ENCODE measurements at regions not wholly inside any gene's neighbourhood (a gene's known extent, or its start where the extent isn't known, plus 50 kb on each side); places are given as distances from the start of the nearest gene placed in this dataset.
A peak's percentile ranks its signal among the peaks of the same experiment; 100 is the strongest.

- DNase-seq = no peak
Measured at GRCh38 chr3:105923140-105923539, 54.3 kb upstream of the CBLB start.

DNA sequence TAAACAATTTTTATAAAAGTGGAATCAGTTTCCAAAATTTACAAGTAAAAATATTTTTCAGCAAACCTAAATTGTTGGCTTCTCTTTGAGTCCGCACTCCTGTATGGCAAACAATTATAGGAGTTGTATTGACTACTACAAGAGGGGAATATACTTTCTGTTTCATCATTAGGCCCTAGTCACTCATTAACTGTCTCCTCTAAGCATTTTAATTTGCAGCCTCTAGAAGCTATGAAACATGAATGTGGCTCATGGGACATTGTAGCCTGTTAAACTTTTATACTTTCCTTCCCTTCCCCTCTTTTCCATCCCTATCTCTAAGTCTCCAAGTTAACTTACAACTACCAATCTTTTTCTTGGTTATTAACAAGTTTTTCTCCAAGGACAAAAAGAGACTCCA is 58.9 kb upstream of the CBLB start:
- no peak for DNase-seq

- no peak for DNase-seq
Measured at GRCh38 chr3:105930733-105931132, 61.9 kb upstream of the CBLB start.

- no peak for DNase-seq
Measured at GRCh38 chr3:105931500-105931899, 62.7 kb upstream of the CBLB start.

DNA sequence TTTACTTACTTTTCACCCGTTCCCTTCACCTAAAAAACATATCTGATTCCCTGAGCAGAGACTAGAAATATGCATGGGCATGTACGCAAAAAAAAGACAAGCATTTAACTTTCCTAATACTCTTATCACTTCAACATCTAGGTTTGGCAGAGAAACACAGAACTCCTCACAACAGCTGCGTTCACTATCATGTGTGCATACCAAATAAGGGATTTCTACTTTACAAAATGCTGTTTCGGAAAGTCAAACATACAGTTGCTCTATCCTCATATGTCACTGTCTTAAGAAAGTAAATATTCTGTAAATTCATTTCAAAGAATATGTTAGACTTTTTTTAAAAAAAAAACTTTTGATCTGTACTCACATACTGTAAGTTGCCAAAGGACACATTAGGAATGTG is 65.1 kb upstream of the CBLB start:
- no peak for DNase-seq

- peak; percentile 22 for DNase-seq
Measured at GRCh38 chr3:105938101-105938500, 69.3 kb upstream of the CBLB start.

DNA sequence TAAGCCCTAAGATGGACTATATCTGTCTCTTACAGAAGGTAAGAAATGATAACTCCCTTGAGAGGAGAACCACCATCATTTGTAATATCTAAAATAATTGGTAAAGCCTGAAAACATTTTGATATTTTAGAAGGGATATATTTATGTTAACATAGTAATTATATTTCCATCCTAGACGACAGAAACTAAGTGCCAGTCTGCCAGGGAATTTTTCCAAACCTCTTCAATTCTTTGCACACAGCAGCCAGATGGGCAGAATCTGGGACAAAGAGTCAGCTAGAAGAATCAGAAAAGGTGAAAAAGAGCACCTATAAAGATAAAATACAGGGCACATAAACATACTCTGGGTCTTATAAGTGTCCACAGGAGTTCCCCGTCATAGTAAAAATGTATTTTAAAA is 70.0 kb upstream of the CBLB start:
- no peak for DNase-seq

DNA sequence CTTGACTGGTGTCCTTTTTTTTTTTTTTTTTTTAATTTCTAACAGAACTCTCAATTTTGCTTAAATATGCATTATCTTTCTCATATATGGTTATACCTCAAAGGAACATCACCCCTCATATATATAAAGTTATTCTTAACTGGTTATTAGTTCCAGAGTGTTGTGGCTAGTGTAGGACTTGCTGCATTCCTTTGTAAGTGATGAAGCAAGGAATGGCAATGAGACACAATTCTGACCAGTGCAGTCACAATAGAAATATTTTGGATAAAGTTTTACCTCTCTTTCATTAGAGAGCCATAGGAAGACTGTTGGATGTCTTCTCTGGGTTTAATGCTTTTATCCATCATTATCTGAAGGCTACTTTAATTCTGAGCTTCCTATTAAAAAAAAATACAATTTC is 75.5 kb upstream of the CBLB start:
- DNase-seq = no peak

DNA sequence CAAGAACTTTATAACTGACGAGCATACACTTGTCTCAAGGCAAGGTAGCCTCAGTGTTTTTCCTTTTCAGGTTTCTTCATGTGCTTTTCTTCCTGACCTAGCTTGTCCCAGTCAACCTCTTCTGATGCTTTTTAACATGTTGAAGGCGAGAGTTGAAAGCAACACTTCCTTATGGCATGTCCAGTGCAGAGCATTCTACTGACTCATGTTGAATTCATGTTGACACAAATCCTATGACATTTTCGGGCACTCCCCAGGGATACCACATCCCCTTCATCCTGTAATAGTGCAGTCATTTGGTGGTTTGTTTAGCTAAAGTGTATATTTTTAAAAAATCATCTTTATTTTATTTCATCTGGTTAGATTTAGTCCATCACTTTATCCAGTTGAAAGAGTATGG is 75.9 kb upstream of the CBLB start:
- no peak for DNase-seq

DNA sequence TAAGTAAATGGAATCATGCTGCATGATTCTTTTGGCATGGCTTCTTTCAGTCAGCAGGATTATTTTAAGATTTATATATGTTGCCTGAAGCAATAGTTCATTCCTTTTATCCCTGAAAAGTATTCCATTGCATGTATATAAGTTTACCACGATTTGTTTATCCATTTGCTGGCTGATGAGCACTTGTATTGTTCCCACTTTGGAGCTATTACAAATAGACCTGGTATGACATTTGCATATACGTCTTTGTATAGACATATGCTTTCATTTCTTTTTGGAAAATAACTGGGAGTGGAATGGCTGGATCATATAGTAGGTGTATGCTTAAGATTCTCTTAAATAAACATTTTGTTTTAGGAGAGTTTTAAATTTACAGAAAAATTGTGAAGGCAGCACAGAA is 79.3 kb upstream of the CBLB start:
- DNase-seq = no peak

GRCh38 chr3:105950881-105951600 is 82.2 kb upstream of the CBLB start:
- no peak for DNase-seq

DNA sequence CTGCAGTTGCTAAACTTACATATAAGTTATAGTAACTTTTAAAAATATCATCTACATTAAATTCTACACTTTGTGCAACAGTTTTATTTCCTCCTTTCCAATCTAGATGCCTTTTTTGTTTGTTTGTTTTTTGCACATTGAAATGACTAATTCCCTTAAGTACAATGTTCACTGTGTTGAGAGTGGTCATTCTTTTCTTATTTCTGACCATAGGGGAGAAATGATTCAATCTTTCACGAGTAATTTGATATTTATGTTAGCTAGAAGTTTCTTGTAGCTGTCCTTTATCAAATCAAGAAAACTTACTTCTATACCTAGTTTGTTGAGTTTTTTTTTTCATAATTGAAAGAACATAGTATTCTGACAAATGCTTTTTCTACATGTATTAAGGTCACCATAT is 85.0 kb upstream of the CBLB start:
- no peak for DNase-seq

DNA sequence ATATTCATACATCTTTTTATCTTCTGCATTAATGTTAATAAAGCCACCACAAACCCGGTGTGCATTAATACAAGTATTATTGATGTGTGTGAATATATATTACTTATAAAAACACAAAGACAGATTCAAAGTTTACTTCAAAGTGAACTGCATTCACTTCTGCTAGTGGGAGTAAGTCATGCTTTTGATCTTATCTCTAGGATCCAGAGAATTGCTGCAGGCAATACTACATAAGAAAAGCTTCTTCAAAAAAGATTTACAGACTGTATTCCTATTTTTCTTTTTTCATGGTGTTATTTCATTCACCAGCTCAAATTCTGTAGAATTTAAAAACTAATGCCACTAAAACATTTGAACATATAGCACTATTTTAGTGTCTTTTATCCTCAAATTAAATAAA is 87.5 kb upstream of the CBLB start:
- no peak for DNase-seq

- no peak for DNase-seq
Measured at GRCh38 chr3:105957722-105958121, 88.9 kb upstream of the CBLB start.

- no peak for DNase-seq
Measured at GRCh38 chr3:105958237-105959000, 89.6 kb upstream of the CBLB start.

DNA sequence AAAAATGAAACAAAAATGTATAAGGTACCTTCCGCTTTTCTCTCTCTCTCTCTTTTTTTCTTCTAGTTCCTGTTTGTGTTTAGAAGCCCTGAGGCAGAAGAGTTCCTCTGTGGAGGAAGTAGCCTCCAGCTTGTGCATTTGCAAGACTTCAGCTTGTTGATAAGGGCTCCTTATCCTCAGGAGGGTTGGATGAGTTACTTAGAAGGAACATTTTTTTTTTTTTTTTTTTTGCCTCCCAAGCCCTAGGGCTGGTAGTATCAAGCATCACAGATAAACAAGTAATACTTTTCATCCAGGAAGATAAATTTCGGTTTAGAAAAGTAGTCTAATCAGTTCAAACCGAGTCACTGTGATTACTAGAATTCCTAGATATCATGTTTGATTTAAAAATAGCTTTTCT is 91.0 kb upstream of the CBLB start:
- DNase-seq = no peak

- no peak for DNase-seq
Measured at GRCh38 chr3:105960381-105960780, 91.6 kb upstream of the CBLB start.

- DNase-seq = no peak
Measured at GRCh38 chr3:105963161-105963560, 94.3 kb upstream of the CBLB start.

DNA sequence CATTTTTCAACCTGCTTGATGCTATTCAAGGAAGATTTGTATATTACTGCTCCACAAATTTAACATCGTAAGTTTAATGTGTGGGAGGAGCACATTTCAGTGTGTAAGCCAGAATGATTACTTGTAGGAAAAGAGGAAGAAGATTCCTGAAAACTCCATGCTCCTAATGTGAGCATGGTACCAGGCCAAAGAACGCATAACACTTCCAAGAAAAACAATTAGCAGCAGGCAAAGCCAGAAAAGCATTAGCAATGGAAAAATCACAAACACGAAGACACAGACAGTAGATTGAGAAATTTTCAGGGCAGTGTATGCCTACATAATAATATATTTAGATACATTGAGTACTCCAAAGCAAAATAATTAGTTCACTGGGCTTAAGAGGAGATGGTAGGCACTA is 96.6 kb upstream of the CBLB start:
- DNase-seq = no peak

DNA sequence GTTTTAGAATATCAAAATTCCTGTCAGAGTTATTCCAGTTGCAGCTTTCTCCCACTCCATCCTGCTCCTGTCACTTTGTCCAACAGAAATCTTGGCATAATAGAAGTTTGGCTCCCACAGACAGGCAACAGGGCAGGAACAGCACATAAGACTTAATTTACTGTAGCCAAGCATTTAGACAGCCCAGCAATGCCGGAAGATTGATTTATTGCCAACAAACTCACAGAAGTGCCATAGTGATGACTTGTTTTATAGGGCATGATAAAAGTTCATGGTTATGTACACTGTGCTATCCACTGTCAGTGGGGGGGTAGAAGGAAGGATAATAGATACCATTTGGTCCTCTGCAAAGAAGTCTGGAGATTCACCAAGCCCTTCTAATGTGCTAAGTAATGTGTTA is 98.3 kb upstream of the CBLB start:
- DNase-seq = no peak

GRCh38 chr3:105970283-105970682 is 101.5 kb upstream of the CBLB start:
- DNase-seq = no peak

DNA sequence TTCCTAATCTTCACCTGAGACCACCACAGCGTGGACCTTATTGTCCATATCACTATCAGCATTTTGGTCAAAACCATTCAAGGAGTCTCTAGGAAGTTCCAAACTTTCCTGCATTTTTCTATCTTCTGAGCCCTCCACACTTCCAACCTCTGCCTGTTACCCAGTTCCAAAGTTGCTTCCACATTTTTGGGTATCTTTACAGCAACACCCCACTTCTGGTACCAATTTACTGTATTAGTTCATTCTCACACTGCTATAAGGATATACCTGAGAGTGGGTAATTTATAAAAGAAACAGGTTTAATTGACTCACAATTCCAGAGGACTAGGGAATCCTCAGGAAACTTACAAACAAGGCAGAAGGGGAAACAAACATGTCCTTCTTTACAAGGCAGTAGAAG is 103.3 kb upstream of the CBLB start:
- DNase-seq = no peak

- no peak for DNase-seq
Measured at GRCh38 chr3:105974381-105974780, 105.6 kb upstream of the CBLB start.

- DNase-seq = no peak
Measured at GRCh38 chr3:105976196-105976595, 107.4 kb upstream of the CBLB start.

Data from right kidney (tissue), 1 donor.